NCI-H1436 (cell line): ENCODE measurements at regions not wholly inside any gene's neighbourhood (a gene's known extent, or its start where the extent isn't known, plus 50 kb on each side); places are given as distances from the start of the nearest gene placed in this dataset.
"Not testable (repeated sequence)": the region's sequence is repeated elsewhere in the genome, so short reads cannot be mapped to it uniquely, and the experiment has no call there.

Source experiments
- DNase-seq: peaks from one replicate; lab custom pipeline; 2025; lab: John Stamatoyannopoulos, UW

GRCh38 chr5:94025788-94026473 lies 284.5 kb upstream of the POU5F2 start:
- DNase-seq: no peak

DNA sequence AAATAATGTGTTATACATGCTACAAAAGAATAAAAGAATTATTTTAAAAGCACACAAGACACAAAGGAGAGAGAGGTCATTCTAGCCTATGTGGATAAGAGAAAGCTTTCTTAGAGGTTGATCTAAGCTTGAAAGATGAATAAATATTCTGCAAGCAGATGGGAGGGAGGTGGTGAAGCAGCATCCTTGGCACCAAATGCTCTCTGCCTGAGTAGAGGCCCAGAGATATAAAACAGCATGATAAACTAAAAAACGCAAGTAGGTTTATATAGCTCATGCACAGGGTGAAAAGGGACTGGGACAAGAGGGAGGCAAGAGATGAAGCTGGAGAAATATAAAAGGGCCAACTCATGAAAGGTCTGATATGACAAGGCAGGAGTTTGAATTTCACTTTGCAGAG lies 283.2 kb upstream of the POU5F2 start:
- no peak for DNase-seq

DNA sequence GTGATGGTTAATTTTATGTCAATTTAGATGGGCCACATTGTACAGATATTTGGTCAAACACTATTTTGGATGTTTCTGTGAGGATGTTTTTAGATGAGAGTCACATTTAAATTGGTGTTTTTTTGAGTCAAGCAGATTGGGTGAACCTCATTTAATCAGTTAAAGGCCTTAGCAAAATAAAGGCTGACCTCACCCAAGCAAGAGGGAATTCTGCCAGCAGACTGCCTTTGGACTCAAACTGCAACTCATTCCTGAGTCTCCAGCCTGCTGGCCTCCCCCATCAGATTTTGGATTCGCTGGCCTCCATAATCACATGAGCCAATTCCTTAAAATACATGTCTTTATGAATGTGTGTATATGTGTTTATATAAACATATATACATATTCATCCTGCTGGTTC lies 282.7 kb upstream of the POU5F2 start:
- DNase-seq: no peak

DNA sequence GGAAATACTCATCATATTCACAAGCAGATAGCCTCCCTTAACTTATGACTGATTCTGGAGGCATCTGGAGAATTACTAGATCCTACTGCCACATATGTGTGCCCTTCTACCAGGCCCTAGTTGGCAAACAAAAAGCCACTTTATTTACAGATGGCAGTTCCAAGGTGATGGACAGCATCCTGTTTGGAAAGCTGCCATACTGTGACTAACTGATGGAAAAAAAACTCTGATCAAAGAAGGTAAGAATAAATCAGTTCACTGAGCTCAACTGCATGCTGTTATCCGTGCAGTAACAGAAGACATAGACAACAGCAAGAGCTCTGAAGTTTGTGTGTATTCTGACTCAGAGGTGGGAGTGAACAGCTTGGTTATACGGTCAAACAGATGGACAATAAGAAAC lies 279.8 kb upstream of the POU5F2 start:
- DNase-seq: no peak

GRCh38 chr5:94017579-94017978 lies 276.2 kb upstream of the POU5F2 start:
- DNase-seq: no peak

- no peak for DNase-seq
Observed at GRCh38 chr5:94010814-94011213, 269.4 kb upstream of the POU5F2 start.

DNA sequence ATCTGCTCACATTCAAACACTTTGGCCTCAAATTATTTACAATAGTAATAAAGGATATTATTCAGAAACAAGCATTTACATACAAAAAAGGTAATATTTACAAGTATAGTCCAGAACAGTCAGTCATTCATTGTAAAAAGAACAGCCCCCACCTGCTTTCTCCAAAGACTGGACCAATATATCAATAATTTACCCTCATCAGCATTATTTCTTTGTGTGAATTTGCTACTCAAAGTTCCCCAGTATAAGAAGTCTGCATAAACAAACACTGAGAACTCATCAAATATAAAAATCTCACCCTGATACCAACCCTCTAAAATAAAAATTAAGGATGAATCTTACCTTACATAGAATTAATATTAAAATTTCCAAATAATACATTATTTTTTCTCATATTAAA lies 267.8 kb upstream of the POU5F2 start:
- no peak for DNase-seq

DNA sequence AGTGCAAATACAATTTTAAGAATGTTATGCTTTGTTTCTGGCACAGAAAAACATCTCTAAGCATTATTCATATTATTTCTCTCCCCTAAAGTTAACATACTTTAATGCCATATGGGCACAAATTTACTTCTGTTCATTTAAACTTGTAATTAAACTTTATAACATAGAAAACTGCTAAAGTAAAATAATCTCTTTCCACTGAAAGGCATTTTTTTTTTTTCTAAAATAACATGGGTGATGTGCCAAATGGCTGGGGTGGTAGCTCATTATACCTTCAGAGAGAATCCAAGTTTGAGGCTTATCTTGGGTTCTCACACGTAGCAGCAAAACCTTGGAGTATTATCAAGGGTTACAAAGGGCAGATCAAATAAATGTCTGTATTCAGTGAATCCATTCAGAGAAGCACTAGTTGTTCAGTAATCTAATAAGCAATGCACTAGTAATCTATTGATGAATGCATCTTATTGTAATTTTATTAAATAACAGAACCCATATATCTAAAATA lies 257.6 kb upstream of the POU5F2 start:
- DNase-seq: no peak

- no peak for DNase-seq
Observed at GRCh38 chr5:93997562-93997961, 256.2 kb upstream of the POU5F2 start.

GRCh38 chr5:93995126-93995621 lies 253.8 kb upstream of the POU5F2 start:
- no peak for DNase-seq

- no peak for DNase-seq
Observed at GRCh38 chr5:93993161-93993560, 251.8 kb upstream of the POU5F2 start.

GRCh38 chr5:93990504-93991070 lies 249.2 kb upstream of the POU5F2 start:
- DNase-seq: no peak

DNA sequence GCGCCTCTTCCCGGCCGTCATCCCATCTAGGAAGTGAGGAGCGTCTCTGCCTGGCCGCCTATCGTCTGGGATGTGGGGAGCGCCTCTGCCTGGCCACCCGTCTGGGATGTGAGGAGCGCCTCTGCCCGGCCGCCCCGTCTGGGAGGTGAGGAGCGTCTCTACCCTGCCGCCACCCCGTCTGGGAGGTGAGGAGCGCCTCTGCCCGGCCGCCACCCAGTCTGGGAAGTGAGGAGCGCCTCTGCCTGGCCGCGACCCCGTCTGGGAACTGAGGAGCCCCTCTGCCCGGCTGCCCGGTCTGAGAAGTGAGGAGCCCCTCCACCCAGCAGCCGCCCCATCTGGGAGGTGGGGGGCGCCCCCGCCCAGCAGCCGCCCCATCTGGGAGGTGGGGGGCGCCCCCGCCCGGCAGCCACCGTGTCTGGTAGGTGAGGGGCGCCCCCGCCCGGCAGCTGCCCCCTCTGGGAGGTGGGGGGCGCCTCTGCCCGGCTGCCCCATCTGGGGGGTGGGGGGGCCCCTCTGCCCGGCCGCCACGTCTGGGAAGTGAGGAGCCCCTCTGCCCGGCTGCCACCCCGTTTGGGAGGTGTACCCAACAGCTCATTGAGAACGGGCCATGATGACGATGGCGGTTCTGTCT lies 244.7 kb upstream of the POU5F2 start:
- not testable (repeated sequence) for DNase-seq

DNA sequence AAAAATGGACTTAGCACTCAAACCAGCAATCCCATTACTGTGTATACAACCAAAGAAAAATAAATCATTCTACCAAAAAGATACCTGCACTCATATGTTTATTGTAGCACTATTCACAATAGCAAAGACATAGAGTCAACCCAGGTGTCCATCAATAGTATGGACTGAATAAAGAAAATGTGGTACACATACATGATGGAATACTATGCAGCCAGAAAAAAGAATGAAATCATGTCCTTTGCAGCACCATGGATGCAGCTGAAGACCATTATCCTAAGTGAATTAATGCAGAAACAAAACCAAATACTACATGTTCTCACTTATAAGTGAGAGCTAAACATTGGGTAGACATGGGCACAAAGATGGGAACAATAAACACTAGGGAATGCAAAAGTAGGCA lies 236.8 kb upstream of the POU5F2 start:
- DNase-seq: no peak

GRCh38 chr5:93967923-93968322 lies 226.5 kb upstream of the POU5F2 start:
- DNase-seq: peak; percentile 29

DNA sequence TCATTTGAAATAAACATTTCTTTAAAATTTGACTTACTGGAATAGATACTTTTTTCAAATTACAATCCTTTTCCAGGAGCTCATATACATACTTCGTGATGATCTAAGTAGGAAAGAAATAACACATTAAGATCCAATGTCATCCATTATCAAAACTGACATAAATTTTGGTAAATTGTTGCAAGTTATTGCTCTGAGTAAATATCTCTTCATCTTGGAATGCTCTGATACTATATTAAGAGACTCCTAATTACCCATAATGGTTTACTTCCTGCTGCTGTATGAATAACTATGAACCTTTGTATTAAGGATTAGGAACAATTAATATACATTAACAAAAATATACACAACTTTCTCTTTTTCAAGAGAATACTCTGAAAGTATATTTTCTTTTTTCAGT lies 223.0 kb upstream of the POU5F2 start:
- no peak for DNase-seq

DNA sequence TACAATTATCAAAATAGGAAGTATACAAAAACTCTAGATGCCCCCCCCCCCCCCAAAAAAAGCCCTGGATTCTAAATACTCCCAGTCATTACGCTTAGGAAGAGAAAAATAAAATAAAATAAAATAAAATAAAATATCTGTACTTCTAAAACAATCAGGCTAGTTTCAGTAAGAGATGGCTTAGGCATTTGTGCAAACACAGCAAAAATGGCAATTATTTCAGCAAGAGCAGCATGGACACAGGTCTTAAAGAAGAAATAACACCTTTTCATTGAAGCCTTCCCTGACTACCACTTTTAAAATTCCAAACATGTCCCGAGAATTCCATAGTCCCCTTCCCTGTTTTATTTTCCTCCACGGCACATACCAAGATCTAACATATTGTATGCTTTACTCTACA lies 218.6 kb upstream of the POU5F2 start:
- no peak for DNase-seq

- DNase-seq: no peak
Observed at GRCh38 chr5:93956006-93956405, 214.6 kb upstream of the POU5F2 start.

DNA sequence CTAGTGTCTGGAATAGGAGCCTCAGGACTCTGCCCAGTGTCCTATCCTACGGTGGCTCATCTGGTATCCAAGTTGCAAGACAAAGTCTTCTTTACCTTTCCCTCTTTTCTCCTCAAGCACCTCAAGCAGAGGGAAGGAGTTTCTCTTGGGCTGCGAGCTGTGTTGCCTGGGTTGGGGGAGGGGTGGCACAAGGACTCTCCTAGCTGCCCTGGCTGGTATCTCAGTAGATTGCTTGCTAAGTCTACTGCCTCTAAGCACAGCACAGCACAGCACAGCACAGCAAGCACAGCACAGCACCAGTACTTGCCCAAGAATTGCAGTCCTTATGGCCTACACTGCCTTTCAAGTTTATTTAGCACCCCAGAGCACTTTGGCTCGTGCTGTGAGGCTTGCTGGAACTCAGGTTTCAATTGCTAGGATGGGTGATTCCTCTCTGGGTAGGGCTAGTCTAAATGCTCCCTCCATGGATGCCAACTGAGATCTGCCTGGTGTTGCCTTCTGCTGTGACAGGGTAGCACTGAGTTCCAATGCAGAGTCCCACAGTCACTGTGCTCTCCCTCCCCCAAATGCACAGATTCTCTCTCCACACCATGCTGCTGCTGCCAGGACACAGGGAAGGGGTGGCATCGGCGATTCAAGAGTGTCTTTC lies 213.1 kb upstream of the POU5F2 start:
- DNase-seq: no peak

- DNase-seq: no peak
Observed at GRCh38 chr5:93953442-93953841, 212.0 kb upstream of the POU5F2 start.

DNA sequence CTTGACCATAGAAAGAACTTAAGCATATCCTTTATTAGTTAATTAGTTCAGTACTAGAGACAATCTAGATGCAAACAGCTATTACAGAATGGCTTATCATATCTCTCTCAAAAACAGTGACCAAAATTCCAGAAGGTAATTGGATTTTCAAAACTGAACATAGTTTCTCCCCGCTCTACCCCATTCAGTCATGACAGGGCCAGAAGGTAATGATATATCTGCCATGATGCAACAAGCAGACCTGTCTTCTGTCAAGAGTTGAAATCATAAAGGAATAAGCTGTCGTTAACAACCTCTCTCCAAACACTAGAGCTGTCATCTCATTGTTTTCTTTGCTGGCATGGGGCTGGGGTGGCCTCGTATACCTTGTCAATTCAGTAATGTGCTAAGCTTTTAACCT lies 200.5 kb upstream of the POU5F2 start:
- DNase-seq: no peak

DNA sequence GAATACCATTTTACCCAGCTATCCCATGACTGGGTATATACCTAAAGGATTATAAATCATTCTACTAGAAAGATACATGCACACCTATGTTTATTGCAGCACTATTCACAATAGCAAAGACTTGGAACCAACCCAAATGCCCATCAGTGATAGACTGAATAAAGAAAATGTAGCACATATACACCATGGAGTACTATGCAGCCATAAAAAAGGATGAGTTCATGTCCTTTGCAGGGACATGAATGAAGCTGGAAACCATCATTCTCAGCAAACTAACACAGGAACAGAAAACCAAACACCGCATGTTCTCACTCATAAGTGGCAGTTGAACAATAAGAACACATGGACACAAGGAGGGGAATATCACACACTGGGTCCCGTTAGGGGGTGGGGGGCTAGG lies 191.9 kb upstream of the POU5F2 start:
- DNase-seq: not testable (repeated sequence)

- DNase-seq: no peak
Observed at GRCh38 chr5:93930098-93930497, 188.7 kb upstream of the POU5F2 start.
